ENCODE measurements at regions not wholly inside any gene's neighbourhood (a gene's known extent, or its start where the extent isn't known, plus 50 kb on each side); places are given as distances from the start of the nearest gene placed in this dataset.
"Not testable (repeated sequence)": the region's sequence is repeated elsewhere in the genome, so short reads cannot be mapped to it uniquely, and the experiment has no call there.

GRCh38 chr2:111252436-111252835, 131.7 kb downstream of the BCL2L11 start:
- DNase-seq = peak; percentile 35

- DNase-seq = peak; percentile 56
Measured at GRCh38 chr2:111254916-111255315, 134.2 kb downstream of the BCL2L11 start.

- not testable (repeated sequence) for DNase-seq
Measured at GRCh38 chr2:111256628-111257027, 135.9 kb downstream of the BCL2L11 start.

- DNase-seq = peak; percentile 40
Measured at GRCh38 chr2:111257607-111258006, 136.9 kb downstream of the BCL2L11 start.

GRCh38 chr2:111258318-111258717, 137.6 kb downstream of the BCL2L11 start:
- DNase-seq = not testable (repeated sequence)

GRCh38 chr2:111262627-111263379, 142.1 kb downstream of the BCL2L11 start:
- DNase-seq = not testable (repeated sequence)

GRCh38 chr2:111263380-111264017, 142.8 kb downstream of the BCL2L11 start:
- DNase-seq = not testable (repeated sequence)

- not testable (repeated sequence) for DNase-seq
Measured at GRCh38 chr2:111264956-111265355, 144.2 kb downstream of the BCL2L11 start.

GRCh38 chr2:111266556-111266955, 145.8 kb downstream of the BCL2L11 start:
- DNase-seq = not testable (repeated sequence)

- DNase-seq = peak; percentile 41
Measured at GRCh38 chr2:111267038-111267437, 146.3 kb downstream of the BCL2L11 start.

- DNase-seq = not testable (repeated sequence)
Measured at GRCh38 chr2:111269761-111270323, 149.1 kb downstream of the BCL2L11 start.

- not testable (repeated sequence) for DNase-seq
Measured at GRCh38 chr2:111270569-111270968, 149.9 kb downstream of the BCL2L11 start.

- not testable (repeated sequence) for DNase-seq
Measured at GRCh38 chr2:111271647-111272304, 151.1 kb downstream of the BCL2L11 start.

- not testable (repeated sequence) for DNase-seq
Measured at GRCh38 chr2:111273007-111273406, 152.3 kb downstream of the BCL2L11 start.

GRCh38 chr2:111275047-111275853, 154.5 kb downstream of the BCL2L11 start:
- DNase-seq = not testable (repeated sequence)

- DNase-seq = not testable (repeated sequence)
Measured at GRCh38 chr2:111275854-111276171, 155.1 kb downstream of the BCL2L11 start.

- DNase-seq = not testable (repeated sequence)
Measured at GRCh38 chr2:111278133-111278532, 157.4 kb downstream of the BCL2L11 start.

- DNase-seq = not testable (repeated sequence)
Measured at GRCh38 chr2:111280709-111281286, 160.1 kb downstream of the BCL2L11 start.

- DNase-seq = not testable (repeated sequence)
Measured at GRCh38 chr2:111282162-111282561, 161.4 kb downstream of the BCL2L11 start.

- not testable (repeated sequence) for DNase-seq
Measured at GRCh38 chr2:111287646-111288568, 167.2 kb downstream of the BCL2L11 start.

- DNase-seq = not testable (repeated sequence)
Measured at GRCh38 chr2:111290370-111290769, 169.7 kb downstream of the BCL2L11 start.

Data from NCI-H226 (cell line).